ENCODE measurements at regions not wholly inside any gene's neighbourhood (a gene's known extent, or its start where the extent isn't known, plus 50 kb on each side); places are given as distances from the start of the nearest gene placed in this dataset.

DNA sequence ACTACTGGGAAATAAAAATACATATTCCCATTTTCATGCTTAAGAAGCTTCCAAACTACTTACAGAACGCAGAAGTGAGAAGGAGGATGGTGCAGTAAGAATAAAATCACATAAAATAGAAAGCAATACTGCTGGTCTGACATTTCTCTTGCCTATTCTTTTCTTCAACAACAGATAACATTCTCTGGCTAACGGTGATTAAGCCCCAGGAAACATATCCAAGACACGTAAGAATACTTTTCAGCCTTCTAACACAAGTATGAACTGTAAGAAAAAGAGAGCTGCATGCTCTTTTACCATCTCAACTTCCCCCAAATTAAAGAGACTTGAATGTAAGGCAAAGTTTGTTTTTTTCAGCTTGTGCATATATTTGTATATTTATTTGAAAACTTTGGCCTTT, 156.1 kb upstream of the TARS1 start:
- DNase-seq, result no peak
- Mint-ChIP-seq H3K4me1 (no peaks in the 10 kb centered on the region), H3K27me3 (no peaks in the 10 kb centered on the region), H3K36me3 (no peaks in the 10 kb centered on the region), H3K9me3 (peaks cover 0 to 6% (median 0%) of the 10 kb centered on the region in 7 donors), H3K4me3 (no peak overlapping the region), H3K27ac (no peak overlapping the region)
- H3K27me3 ChIP-seq (ENCODE audit: control insufficient read depth, insufficient read depth, low read length), result no peaks in the 10 kb centered on the region
- H3K4me1 ChIP-seq (ENCODE audit: control insufficient read depth, insufficient read depth, low read length, poor library complexity, severe bottlenecking), result no peaks in the 10 kb centered on the region
- ATAC-seq (ENCODE audit: low read depth in 2 of 2), result no peak
- H3K27ac ChIP-seq (ENCODE audit: insufficient read depth, low read length, poor library complexity, severe bottlenecking), result no peak overlapping the region
- H3K36me3 ChIP-seq (ENCODE audit: control insufficient read depth, insufficient read depth, low read length), result no peaks in the 10 kb centered on the region
- H3K4me3 ChIP-seq (ENCODE audit: low read depth, low read length), result no peak overlapping the region
- no peaks in the 10 kb centered on the region for H3K9me3 ChIP-seq (ENCODE audit: control insufficient read depth in 2 of 2, low read length in 2 of 2)

DNA sequence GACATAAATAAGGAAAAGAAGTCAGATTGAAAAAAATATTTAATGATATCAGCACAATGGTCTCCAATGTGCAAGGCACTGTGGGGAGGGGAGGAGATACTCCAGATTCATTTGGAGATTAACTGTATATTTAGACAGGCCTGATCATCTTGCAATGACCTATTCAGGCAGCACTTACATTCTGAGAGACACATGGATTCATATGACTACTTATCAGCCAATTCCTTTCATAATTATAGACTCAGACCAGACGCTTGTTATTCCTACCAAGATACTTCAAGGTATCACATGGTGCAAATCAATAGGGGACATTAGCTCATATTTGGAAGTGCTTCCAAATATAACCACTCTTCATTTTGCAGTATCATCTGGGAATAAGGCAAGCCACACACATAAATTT, 153.5 kb upstream of the TARS1 start:
- Mint-ChIP-seq H3K4me1 (no peaks in the 10 kb centered on the region), H3K4me3 (no peak overlapping the region), H3K27me3 (no peaks in the 10 kb centered on the region), H3K9me3 (peaks cover 0 to 11% (median 4%) of the 10 kb centered on the region in 7 donors), H3K27ac (no peak overlapping the region), H3K36me3 (no peaks in the 10 kb centered on the region)
- ATAC-seq (ENCODE audit: low read depth in 2 of 2) (no peak), DNase-seq (no peak)
- no peaks in the 10 kb centered on the region for H3K27me3 ChIP-seq (ENCODE audit: control insufficient read depth, insufficient read depth, low read length)
- no peaks in the 10 kb centered on the region for H3K4me1 ChIP-seq (ENCODE audit: control insufficient read depth, insufficient read depth, low read length, poor library complexity, severe bottlenecking)
- H3K9me3 ChIP-seq (ENCODE audit: control insufficient read depth in 2 of 2, low read length in 2 of 2), result peaks cover 0 to 3% of the 10 kb centered on the region in 2 experiments
- no peak overlapping the region for H3K4me3 ChIP-seq (ENCODE audit: low read depth, low read length)
- H3K36me3 ChIP-seq (ENCODE audit: control insufficient read depth, insufficient read depth, low read length), result no peaks in the 10 kb centered on the region
- H3K27ac ChIP-seq (ENCODE audit: insufficient read depth, low read length, poor library complexity, severe bottlenecking), result no peak overlapping the region

DNA sequence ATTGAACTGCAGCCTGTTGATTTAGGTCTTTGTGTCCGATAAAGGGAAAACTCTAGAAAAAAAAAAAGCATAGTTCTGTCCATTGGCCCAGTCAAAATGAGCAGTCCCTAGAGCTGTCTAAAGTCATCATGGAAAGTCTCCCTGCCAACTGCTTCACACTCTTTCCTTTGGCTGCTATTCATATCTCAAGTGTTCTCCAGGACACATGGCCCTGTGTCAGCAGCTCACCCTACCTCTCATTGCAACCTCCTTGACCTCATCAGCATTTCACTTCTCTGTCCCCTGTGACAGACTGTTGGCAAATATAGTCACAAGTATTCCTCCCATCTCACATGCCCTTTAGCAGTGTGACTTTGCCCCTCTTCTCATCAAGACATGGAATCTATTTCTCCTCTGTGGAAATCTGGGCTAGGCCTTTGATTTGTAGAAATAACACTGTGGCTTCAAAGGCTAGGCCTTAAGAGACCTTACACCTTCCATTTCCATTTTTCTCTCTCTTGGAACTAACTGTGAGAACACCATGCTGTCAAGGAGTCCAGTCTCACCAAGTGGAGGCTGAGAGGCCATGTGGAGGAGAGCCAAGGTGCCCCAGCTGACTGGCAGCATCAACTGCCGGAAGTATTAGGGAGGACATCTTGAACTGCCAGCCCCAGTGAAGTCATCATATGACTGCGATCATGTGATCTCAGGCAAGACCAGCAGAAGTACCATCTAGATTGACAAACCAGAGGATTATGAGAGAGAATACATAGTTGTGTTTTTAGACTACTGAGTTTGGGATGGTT, 149.4 kb upstream of the TARS1 start:
- Mint-ChIP-seq H3K36me3 (no peaks in the 10 kb centered on the region), H3K4me1 (no peaks in the 10 kb centered on the region), H3K27me3 (no peaks in the 10 kb centered on the region), H3K27ac (no peak overlapping the region), H3K4me3 (no peak overlapping the region), H3K9me3 (peaks cover 0 to 11% (median 4%) of the 10 kb centered on the region in 7 donors)
- Histone ChIP-seq H3K9me3 (ENCODE audit: control insufficient read depth in 2 of 2, low read length in 2 of 2) (peaks cover 0 to 3% of the 10 kb centered on the region in 2 experiments), H3K4me1 (ENCODE audit: control insufficient read depth, insufficient read depth, low read length, poor library complexity, severe bottlenecking) (no peaks in the 10 kb centered on the region), H3K36me3 (ENCODE audit: control insufficient read depth, insufficient read depth, low read length) (no peaks in the 10 kb centered on the region), H3K4me3 (ENCODE audit: low read depth, low read length) (no peak overlapping the region), H3K27ac (ENCODE audit: insufficient read depth, low read length, poor library complexity, severe bottlenecking) (no peak overlapping the region), H3K27me3 (ENCODE audit: control insufficient read depth, insufficient read depth, low read length) (no peaks in the 10 kb centered on the region)
- ATAC-seq (ENCODE audit: low read depth in 2 of 2) (no peak), DNase-seq (no peak)

DNA sequence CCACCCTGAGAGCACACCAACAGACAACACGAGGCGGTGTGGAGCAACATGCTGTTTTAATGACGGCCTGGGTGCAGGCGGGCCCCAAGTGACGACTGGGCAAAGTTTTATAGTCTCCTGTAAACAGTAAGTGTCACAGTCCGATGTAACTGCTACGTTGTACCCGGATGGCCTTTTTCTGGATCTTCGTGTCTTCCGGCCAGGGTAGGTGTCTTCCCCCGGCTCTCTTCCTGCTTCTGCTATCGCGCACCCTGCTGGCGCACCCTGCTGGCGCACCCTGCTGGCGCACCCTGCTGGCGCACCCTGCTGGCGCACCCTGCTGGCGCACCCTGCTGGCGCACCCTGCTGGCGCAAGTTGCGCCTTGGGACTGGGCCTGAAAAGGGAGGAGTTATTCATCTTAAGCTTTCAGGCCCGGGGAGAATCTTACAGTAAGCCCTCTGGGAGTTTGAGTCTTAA, 143.0 kb upstream of the TARS1 start:
- Mint-ChIP-seq H3K27me3 (no peaks in the 10 kb centered on the region), H3K36me3 (no peaks in the 10 kb centered on the region), H3K27ac (no peak overlapping the region), H3K4me1 (no peaks in the 10 kb centered on the region), H3K4me3 (no peak overlapping the region), H3K9me3 (peaks cover 0 to 9% (median 0%) of the 10 kb centered on the region in 7 donors)
- ATAC-seq (ENCODE audit: low read depth in 2 of 2) (no peak), DNase-seq (no peak)
- no peak overlapping the region for H3K27ac ChIP-seq (ENCODE audit: insufficient read depth, low read length, poor library complexity, severe bottlenecking)
- no peaks in the 10 kb centered on the region for H3K9me3 ChIP-seq (ENCODE audit: control insufficient read depth in 2 of 2, low read length in 2 of 2)
- no peak overlapping the region for H3K4me3 ChIP-seq (ENCODE audit: low read depth, low read length)
- H3K4me1 ChIP-seq (ENCODE audit: control insufficient read depth, insufficient read depth, low read length, poor library complexity, severe bottlenecking), result no peaks in the 10 kb centered on the region
- no peaks in the 10 kb centered on the region for H3K36me3 ChIP-seq (ENCODE audit: control insufficient read depth, insufficient read depth, low read length)
- no peaks in the 10 kb centered on the region for H3K27me3 ChIP-seq (ENCODE audit: control insufficient read depth, insufficient read depth, low read length)

DNA sequence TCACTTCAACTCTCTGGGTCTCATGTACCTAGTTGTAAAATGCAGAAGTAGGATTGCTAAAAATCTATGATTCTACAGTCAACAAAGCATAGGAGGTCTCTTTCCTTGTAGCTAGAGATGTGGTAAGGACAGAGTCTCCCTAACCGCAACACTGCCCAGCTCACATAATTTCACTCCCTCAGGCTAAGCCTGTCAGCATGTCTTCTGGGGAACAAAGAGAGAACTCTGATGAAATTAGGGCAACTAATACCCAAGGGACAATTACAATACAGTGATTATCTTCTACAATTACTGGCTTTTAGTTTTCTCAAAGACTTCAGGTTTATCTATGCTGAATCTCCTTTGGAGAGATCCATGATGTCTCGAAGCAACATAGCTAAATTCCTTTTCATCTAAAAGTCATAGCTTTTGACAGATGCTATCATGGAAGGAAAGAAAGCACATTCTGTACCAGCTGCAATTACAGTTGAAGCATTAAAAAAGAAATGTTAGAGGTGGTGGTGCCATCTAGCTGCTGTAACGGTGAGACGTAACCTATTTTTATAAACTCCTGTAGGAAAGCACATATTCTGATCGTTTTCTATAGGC, 141.1 kb upstream of the TARS1 start:
- Histone ChIP-seq H3K9me3 (ENCODE audit: control insufficient read depth in 2 of 2, low read length in 2 of 2) (no peaks in the 10 kb centered on the region), H3K4me3 (ENCODE audit: low read depth, low read length) (no peak overlapping the region), H3K27me3 (ENCODE audit: control insufficient read depth, insufficient read depth, low read length) (no peaks in the 10 kb centered on the region), H3K36me3 (ENCODE audit: control insufficient read depth, insufficient read depth, low read length) (no peaks in the 10 kb centered on the region), H3K27ac (ENCODE audit: insufficient read depth, low read length, poor library complexity, severe bottlenecking) (no peak overlapping the region), H3K4me1 (ENCODE audit: control insufficient read depth, insufficient read depth, low read length, poor library complexity, severe bottlenecking) (no peaks in the 10 kb centered on the region)
- no peak overlapping the region for H3K27ac Mint-ChIP-seq
- H3K4me3 Mint-ChIP-seq, result no peak overlapping the region
- peak in 1 of 3 donors; percentile 7 for DNase-seq
- no peaks in the 10 kb centered on the region for H3K27me3 Mint-ChIP-seq
- H3K9me3 Mint-ChIP-seq, result peaks cover 0 to 9% (median 0%) of the 10 kb centered on the region in 7 donors
- no peak for ATAC-seq (ENCODE audit: low read depth in 2 of 2)
- H3K36me3 Mint-ChIP-seq, result no peaks in the 10 kb centered on the region
- no peaks in the 10 kb centered on the region for H3K4me1 Mint-ChIP-seq

DNA sequence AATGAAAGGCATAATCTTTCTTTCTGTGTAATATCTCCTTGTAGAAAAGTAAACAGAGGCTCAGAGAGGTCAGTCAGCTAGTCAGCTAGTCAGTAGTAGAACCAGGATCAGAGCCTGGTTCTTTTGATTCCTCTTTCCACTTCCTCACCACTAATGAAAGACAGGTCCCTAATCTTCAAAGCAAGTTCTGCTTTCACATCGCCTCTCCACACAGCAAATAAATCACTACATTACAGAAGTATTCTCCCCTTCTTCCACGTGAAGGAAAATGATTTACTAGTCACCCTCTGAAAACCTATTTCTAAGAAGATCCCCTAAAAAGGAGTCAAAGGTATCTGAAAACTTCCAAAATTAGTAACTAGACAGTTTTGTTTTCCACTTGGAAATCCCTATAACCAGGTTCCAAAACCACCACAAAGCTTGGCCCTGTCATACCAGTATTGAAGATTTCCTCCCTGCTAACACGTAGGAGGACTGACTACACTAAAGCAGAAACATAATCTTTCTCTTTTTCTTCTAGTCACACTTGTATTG, 140.5 kb upstream of the TARS1 start:
- Mint-ChIP-seq H3K4me3 (no peak overlapping the region), H3K9me3 (peaks cover 0 to 9% (median 0%) of the 10 kb centered on the region in 7 donors), H3K36me3 (no peaks in the 10 kb centered on the region), H3K4me1 (no peaks in the 10 kb centered on the region), H3K27me3 (no peaks in the 10 kb centered on the region), H3K27ac (no peak overlapping the region)
- Histone ChIP-seq H3K27ac (ENCODE audit: insufficient read depth, low read length, poor library complexity, severe bottlenecking) (no peak overlapping the region), H3K36me3 (ENCODE audit: control insufficient read depth, insufficient read depth, low read length) (no peaks in the 10 kb centered on the region), H3K4me1 (ENCODE audit: control insufficient read depth, insufficient read depth, low read length, poor library complexity, severe bottlenecking) (no peaks in the 10 kb centered on the region), H3K27me3 (ENCODE audit: control insufficient read depth, insufficient read depth, low read length) (no peaks in the 10 kb centered on the region), H3K9me3 (ENCODE audit: control insufficient read depth in 2 of 2, low read length in 2 of 2) (no peaks in the 10 kb centered on the region), H3K4me3 (ENCODE audit: low read depth, low read length) (no peak overlapping the region)
- no peak for ATAC-seq (ENCODE audit: low read depth in 2 of 2)
- no peak for DNase-seq

DNA sequence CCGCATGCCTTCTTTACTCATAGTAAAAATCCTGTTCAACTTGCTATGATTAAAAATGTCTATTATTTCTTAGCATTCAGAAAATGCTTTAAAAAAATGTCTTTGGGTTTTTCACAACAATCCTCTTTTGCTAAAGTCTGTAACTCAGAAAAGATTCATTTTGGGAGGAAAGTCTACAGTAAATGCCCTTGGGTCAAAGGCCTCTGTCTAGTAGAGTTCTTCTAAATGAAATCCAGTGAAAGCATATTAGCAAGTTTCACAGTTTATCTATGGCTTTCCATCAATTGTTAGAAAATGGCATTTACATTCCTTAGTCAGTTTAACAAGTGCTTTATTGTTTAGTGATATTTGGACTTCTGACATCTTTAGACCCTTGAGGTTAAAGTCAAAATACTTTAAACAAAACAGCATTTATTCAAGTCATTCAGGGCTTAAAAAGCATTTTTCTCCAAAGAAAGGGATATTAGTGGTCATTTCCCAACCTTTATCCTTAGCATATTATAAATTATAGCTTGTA, 137.1 kb upstream of the TARS1 start:
- H3K9me3 Mint-ChIP-seq, result peaks cover 0 to 6% (median 0%) of the 10 kb centered on the region in 7 donors
- H3K4me3 Mint-ChIP-seq, result no peak overlapping the region
- no peak for ATAC-seq (ENCODE audit: low read depth in 2 of 2)
- no peak for DNase-seq
- Histone ChIP-seq H3K4me1 (ENCODE audit: control insufficient read depth, insufficient read depth, low read length, poor library complexity, severe bottlenecking) (no peaks in the 10 kb centered on the region), H3K27ac (ENCODE audit: insufficient read depth, low read length, poor library complexity, severe bottlenecking) (no peak overlapping the region), H3K9me3 (ENCODE audit: control insufficient read depth in 2 of 2, low read length in 2 of 2) (no peaks in the 10 kb centered on the region), H3K36me3 (ENCODE audit: control insufficient read depth, insufficient read depth, low read length) (no peaks in the 10 kb centered on the region), H3K4me3 (ENCODE audit: low read depth, low read length) (no peak overlapping the region), H3K27me3 (ENCODE audit: control insufficient read depth, insufficient read depth, low read length) (no peaks in the 10 kb centered on the region)
- H3K4me1 Mint-ChIP-seq, result peaks cover 0 to 2% (median 0%) of the 10 kb centered on the region in 4 donors
- no peaks in the 10 kb centered on the region for H3K27me3 Mint-ChIP-seq
- no peak overlapping the region for H3K27ac Mint-ChIP-seq
- no peaks in the 10 kb centered on the region for H3K36me3 Mint-ChIP-seq
